HL-60 (cell line): ENCODE measurements at regions not wholly inside any gene's neighbourhood (a gene's known extent, or its start where the extent isn't known, plus 50 kb on each side); places are given as distances from the start of the nearest gene placed in this dataset.

Source experiments
- CTCF ChIP-seq: IDR thresholded peaks from one replicate; pipeline ENCODE4 v1.5.1; 2011; ENCODE audit warnings: low read length, control low read depth, inconsistent platforms; ENCODE audit not compliant: insufficient read depth
- POLR2AphosphoS5 ChIP-seq: IDR thresholded peaks from 2 replicates; pipeline ENCODE4 v1.6.1; 2012; ENCODE audit warnings: low read depth
- REST ChIP-seq: IDR thresholded peaks from 2 replicates; pipeline ENCODE4 v1.6.1; 2012; ENCODE audit warnings: low read depth; ENCODE audit not compliant: insufficient replicate concordance

- TF ChIP-seq CTCF (no peak), POLR2AphosphoS5 (no peak), REST (no peak)
These were observed 104.5 kb upstream of the CCDC150 start for GRCh38 chr2:196535061-196535460.
